GM23248 (cell line): ENCODE measurements at regions not wholly inside any gene's neighbourhood (a gene's known extent, or its start where the extent isn't known, plus 50 kb on each side); places are given as distances from the start of the nearest gene placed in this dataset.

Source experiments
- DNase-seq: peaks from one replicate; pipeline ENCODE4 v3.0.0-alpha.2; 2015
- H2AFZ ChIP-seq: fragments of 200-600 bp; sonication (generic); 2 replicates; pipeline ENCODE4 v1.6.1; 2016; ENCODE audit warnings: antibody characterized with exemption
- H3F3A ChIP-seq: fragments of 200-600 bp; sonication (generic); 2 replicates; pipeline ENCODE4 v1.6.1; 2016; ENCODE audit warnings: mild to moderate bottlenecking, antibody characterized with exemption, mixed run types; ENCODE audit not compliant: insufficient read depth
- H3K27ac ChIP-seq: fragments of 200-600 bp; sonication (generic); 2 replicates; pipeline ENCODE4 v1.5.1; 2016; ENCODE audit warnings: mild to moderate bottlenecking
- H3K27me3 ChIP-seq: fragments of 200-600 bp; sonication (generic); replicated peaks from 2 replicates; pipeline ENCODE4 v1.6.1; 2016; ENCODE audit warnings: mild to moderate bottlenecking; ENCODE audit not compliant: insufficient read depth
- H3K36me3 ChIP-seq: fragments of 200-600 bp; sonication (generic); 2 replicates; pipeline ENCODE4 v1.6.1; 2016; ENCODE audit warnings: low read depth, mild to moderate bottlenecking
- H3K4me1 ChIP-seq: fragments of 200-600 bp; sonication (generic); 2 replicates; pipeline ENCODE4 v1.6.1; 2016; ENCODE audit warnings: mild to moderate bottlenecking; ENCODE audit not compliant: insufficient read depth
- H3K4me2 ChIP-seq: fragments of 200-600 bp; sonication (generic); one replicate; pipeline ENCODE4 v1.6.1; 2016; ENCODE audit warnings: mild to moderate bottlenecking; ENCODE audit not compliant: unreplicated experiment
- H3K4me3 ChIP-seq: fragments of 200-600 bp; sonication (generic); 2 replicates; pipeline ENCODE4 v1.5.1; 2016; ENCODE audit warnings: mild to moderate bottlenecking
- H3K79me2 ChIP-seq: fragments of 200-600 bp; sonication (generic); 2 replicates; pipeline ENCODE4 v1.6.1; 2016; ENCODE audit warnings: mild to moderate bottlenecking; ENCODE audit not compliant: insufficient read depth
- H3K9ac ChIP-seq: fragments of 200-600 bp; sonication (generic); 2 replicates; pipeline ENCODE4 v1.6.1; 2016; ENCODE audit warnings: mild to moderate bottlenecking
- H3K9me2 ChIP-seq: fragments of 200-600 bp; sonication (generic); 2 replicates; pipeline ENCODE4 v1.6.1; 2016; ENCODE audit warnings: mixed run types, mild to moderate bottlenecking, moderate library complexity; ENCODE audit not compliant: insufficient read depth
- H3K9me3 ChIP-seq: fragments of 200-600 bp; sonication (generic); one replicate; pipeline ENCODE4 v1.6.1; 2017; ENCODE audit warnings: low read depth
- H4K20me1 ChIP-seq: fragments of 200-600 bp; sonication (generic); 2 replicates; pipeline ENCODE4 v1.6.0; 2016; ENCODE audit not compliant: insufficient read depth
- EZH2 ChIP-seq: fragments of 200-600 bp; sonication (generic); IDR thresholded peaks from 2 replicates; pipeline ENCODE4 v1.6.1; 2018; ENCODE audit warnings: antibody characterized with exemption, mild to moderate bottlenecking; ENCODE audit not compliant: insufficient read depth, poor library complexity, severe bottlenecking
- EZH2phosphoT487 ChIP-seq: fragments of 200-600 bp; sonication (generic); IDR thresholded peaks from 2 replicates; pipeline ENCODE4 v1.6.1; 2018; ENCODE audit warnings: antibody characterized with exemption, moderate library complexity, mild to moderate bottlenecking, low read depth; ENCODE audit not compliant: insufficient read depth
- WGBS, 2 experiments: methylation state at CpG; one replicate each; pipeline ENCODE4 v1.1.6; 2015 to 2017; ENCODE audit warnings: low lambda C conversion rate in 2 of 2, low coverage in 1 of 2; ENCODE audit errors: missing lambda C conversion rate in 2 of 2; 5-methylcytosine and 5-hydroxymethylcytosine counted together
- in situ Hi-C: fragments of 300-500 bp; cut with MboI; formaldehyde crosslinking; loops from 2 replicates; pipeline ENCODE4 v1.15.0; 2020

DNA sequence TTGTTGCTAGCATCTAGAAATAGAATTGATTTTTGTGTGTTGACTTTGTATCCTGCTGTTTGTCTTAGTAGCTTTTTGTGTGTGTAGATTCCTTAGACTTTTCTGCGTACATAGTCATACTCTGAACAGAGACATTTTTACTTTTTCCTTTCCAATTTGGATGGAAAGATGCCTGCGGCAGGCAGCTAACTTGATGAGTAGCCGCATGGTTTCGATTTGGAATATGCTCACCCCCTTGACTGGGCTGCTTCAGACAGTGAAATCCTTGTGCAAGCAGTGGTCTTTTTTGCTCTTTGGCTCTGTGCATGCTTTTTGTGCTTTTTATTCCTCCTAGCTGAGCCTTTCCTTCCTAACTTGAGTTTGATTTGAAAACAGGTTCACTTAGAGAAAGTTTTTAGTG, 71.8 kb downstream of the HHEX start:
- TF ChIP-seq EZH2, result no peak

GRCh38 chr10:92763634-92764155, 73.9 kb downstream of the HHEX start:
- 0 out of 2 replicates have a peak, but pooled peaks cover 7% of the 10 kb centered on the region for H3K27me3 ChIP-seq
- H3K27ac ChIP-seq, result no peak overlapping the region
- TF ChIP-seq EZH2phosphoT487 (no peak), EZH2 (no peak)
- no peak overlapping the region for H3K4me3 ChIP-seq
- no peaks in the 10 kb centered on the region for H3K36me3 ChIP-seq
- no peak for DNase-seq
- H3K9ac ChIP-seq, result no peak overlapping the region
- H2AFZ ChIP-seq, result no peak overlapping the region
- 75 to 80% methylated on average over 4 of the region's 4 CpGs for WGBS, 2 experiments
- no peaks in the 10 kb centered on the region for H4K20me1 ChIP-seq
- H3K9me3 ChIP-seq, result no peaks in the 10 kb centered on the region
- H3K4me1 ChIP-seq, result peaks cover 12% of the 10 kb centered on the region; the same call in 1 of the 2 replicates
- H3K4me2 ChIP-seq, result no peak overlapping the region
- H3K79me2 ChIP-seq, result no peaks in the 10 kb centered on the region
- H3K9me2 ChIP-seq, result no peaks in the 10 kb centered on the region
- H3F3A ChIP-seq, result no peaks in the 10 kb centered on the region
- in situ Hi-C loops, result no loop called here

More for the DNA sequence above, 71.8 kb downstream of the HHEX start:
- H3K79me2 ChIP-seq, result no peaks in the 10 kb centered on the region
- H3K9ac ChIP-seq, result peak overlapping the region; percentile 24
- H3K27ac ChIP-seq, result no peak overlapping the region
- peak overlapping the region; percentile 58 for H3K4me3 ChIP-seq
- peak; percentile 51 for DNase-seq
- H3K4me1 ChIP-seq, result peaks cover 20% of the 10 kb centered on the region; the same call in 1 of the 2 replicates
- H3K9me2 ChIP-seq, result no peaks in the 10 kb centered on the region
- no peaks in the 10 kb centered on the region for H3K9me3 ChIP-seq
- peak overlapping the region; percentile 73 for H2AFZ ChIP-seq
- WGBS, 2 experiments, result 32 to 33% methylated on average over 4 of the region's 4 CpGs
- H3F3A ChIP-seq, result no peaks in the 10 kb centered on the region
- H3K27me3 ChIP-seq, result no peaks in the 10 kb centered on the region
- in situ Hi-C loops, result no loop called here
- no peaks in the 10 kb centered on the region for H3K36me3 ChIP-seq
- no peaks in the 10 kb centered on the region for H4K20me1 ChIP-seq
- peak overlapping the region; percentile 69 for H3K4me2 ChIP-seq

DNA sequence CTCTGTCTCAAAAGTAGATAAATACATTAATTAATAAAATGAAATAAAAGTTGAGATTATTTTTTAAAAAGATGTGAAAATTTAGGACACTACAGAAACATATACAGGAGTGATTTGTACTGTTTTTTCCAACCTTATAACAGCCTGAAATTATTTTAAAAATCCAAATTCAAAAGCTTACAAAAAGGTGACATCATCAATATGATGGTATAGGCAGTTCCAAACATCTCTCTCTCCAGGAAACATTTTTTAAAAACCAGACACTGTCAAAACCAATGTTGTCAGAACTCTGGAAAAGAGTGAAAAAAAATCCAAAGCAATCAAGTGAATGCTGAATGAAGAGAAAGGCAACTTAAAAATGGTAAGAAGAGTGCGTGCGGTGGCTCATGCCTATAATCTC, 76.7 kb downstream of the HHEX start:
- Histone ChIP-seq H3K4me3 (no peak overlapping the region), H3K9me2 (no peaks in the 10 kb centered on the region), H3K4me2 (no peak overlapping the region), H3K79me2 (no peaks in the 10 kb centered on the region), H3K9me3 (no peaks in the 10 kb centered on the region), H4K20me1 (no peaks in the 10 kb centered on the region), H2AFZ (no peak overlapping the region), H3K9ac (no peak overlapping the region), H3K27me3 (peaks cover 7% of the 10 kb centered on the region; the same call in 1 of the 2 replicates), H3K4me1 (no peaks in the 10 kb centered on the region), H3F3A (no peaks in the 10 kb centered on the region), H3K36me3 (no peaks in the 10 kb centered on the region), H3K27ac (no peak overlapping the region)
- WGBS, 2 experiments, result 64 to 70% methylated on average over 2 of the region's 2 CpGs
- in situ Hi-C loops, result no loop called here
- TF ChIP-seq EZH2phosphoT487 (no peak), EZH2 (no peak)
- DNase-seq, result no peak

- in situ Hi-C loops, result no loop called here
- Histone ChIP-seq H3K4me2 (no peak overlapping the region), H3K9me3 (no peaks in the 10 kb centered on the region), H3K27me3 (peaks cover 12% of the 10 kb centered on the region; the same call in 1 of the 2 replicates), H4K20me1 (no peaks in the 10 kb centered on the region), H3K27ac (no peak overlapping the region), H3K36me3 (no peaks in the 10 kb centered on the region), H3F3A (no peaks in the 10 kb centered on the region), H3K79me2 (no peaks in the 10 kb centered on the region), H3K4me1 (no peaks in the 10 kb centered on the region), H3K9me2 (no peaks in the 10 kb centered on the region), H3K4me3 (no peak overlapping the region), H2AFZ (no peak overlapping the region), H3K9ac (no peak overlapping the region)
- no peak for TF ChIP-seq EZH2
- no peak for TF ChIP-seq EZH2phosphoT487
- no peak for DNase-seq
- WGBS, 2 experiments, result 45 to 52% methylated on average over 1 of the region's 1 CpG
Observed at GRCh38 chr10:92768104-92768503, 78.3 kb downstream of the HHEX start.

- Histone ChIP-seq H3K9me2 (no peaks in the 10 kb centered on the region), H3K9ac (no peak overlapping the region), H3K4me2 (no peak overlapping the region), H3K27ac (no peak overlapping the region), H3K36me3 (no peaks in the 10 kb centered on the region), H3K4me3 (no peak overlapping the region), H3F3A (no peaks in the 10 kb centered on the region), H3K27me3 (peaks cover 18% of the 10 kb centered on the region), H2AFZ (no peak overlapping the region), H4K20me1 (no peaks in the 10 kb centered on the region), H3K9me3 (no peaks in the 10 kb centered on the region), H3K79me2 (no peaks in the 10 kb centered on the region), H3K4me1 (no peaks in the 10 kb centered on the region)
- in situ Hi-C loops, result no loop called here
- DNase-seq, result no peak
- TF ChIP-seq EZH2, result no peak
Observed at GRCh38 chr10:92773776-92774175, 74.5 kb upstream of the EXOC6 start.
